ENCODE measurements at regions not wholly inside any gene's neighbourhood (a gene's known extent, or its start where the extent isn't known, plus 50 kb on each side); places are given as distances from the start of the nearest gene placed in this dataset.
"Not testable (repeated sequence)": the region's sequence is repeated elsewhere in the genome, so short reads cannot be mapped to it uniquely, and the experiment has no call there.

DNA sequence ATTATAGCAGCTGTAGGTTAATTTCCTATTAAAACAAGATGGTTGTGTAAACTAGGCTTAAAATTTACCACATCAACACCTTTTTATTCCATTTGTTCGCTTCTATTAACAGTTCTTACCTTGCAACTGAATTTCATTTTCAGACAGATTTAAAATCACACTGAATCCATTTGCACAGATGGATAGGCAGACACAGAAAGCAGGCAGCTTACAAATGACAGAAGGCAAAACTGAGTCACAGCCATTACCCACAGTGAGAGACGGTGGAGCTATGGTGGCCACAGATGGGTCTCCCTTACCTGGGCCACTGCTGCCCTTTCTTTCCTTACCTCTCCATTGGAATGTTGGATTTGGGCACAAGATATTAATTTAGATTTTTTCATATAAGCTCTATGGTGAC, 1567.8 kb upstream of the SLC10A2 start:
- TF ChIP-seq, protein P1, sequence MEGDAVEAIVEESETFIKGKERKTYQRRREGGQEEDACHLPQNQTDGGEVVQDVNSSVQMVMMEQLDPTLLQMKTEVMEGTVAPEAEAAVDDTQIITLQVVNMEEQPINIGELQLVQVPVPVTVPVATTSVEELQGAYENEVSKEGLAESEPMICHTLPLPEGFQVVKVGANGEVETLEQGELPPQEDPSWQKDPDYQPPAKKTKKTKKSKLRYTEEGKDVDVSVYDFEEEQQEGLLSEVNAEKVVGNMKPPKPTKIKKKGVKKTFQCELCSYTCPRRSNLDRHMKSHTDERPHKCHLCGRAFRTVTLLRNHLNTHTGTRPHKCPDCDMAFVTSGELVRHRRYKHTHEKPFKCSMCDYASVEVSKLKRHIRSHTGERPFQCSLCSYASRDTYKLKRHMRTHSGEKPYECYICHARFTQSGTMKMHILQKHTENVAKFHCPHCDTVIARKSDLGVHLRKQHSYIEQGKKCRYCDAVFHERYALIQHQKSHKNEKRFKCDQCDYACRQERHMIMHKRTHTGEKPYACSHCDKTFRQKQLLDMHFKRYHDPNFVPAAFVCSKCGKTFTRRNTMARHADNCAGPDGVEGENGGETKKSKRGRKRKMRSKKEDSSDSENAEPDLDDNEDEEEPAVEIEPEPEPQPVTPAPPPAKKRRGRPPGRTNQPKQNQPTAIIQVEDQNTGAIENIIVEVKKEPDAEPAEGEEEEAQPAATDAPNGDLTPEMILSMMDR (IDR thresholded peaks at IDR 0.05; ENCODE audit: control insufficient read depth, insufficient read depth, low read depth, low read length, missing control alignments): no peak
- H3K4me3 ChIP-seq (ENCODE audit: control insufficient read depth, low read depth, low read length): no peak overlapping the region
- no peak for DNase-seq (ENCODE audit: low read depth)

DNA sequence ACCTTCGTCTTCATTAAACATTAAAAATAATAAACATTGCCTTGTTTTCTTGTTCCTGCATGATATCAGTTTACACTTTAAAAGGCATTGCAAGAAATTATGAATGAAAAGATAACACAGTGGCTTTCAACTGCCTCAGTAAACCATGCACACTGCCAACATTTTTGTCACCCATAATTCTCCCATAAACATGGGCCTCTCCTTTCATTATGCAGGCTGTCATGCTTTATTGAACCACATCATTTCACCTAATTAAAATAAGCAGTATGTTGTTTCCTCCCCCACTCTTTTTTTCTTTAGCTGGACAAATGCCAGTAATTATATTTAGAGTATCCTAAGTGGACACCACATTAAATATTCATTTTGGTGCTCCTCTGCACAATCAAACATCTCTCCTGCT, 1566.5 kb upstream of the SLC10A2 start:
- TF ChIP-seq, protein P1 (IDR thresholded peaks at IDR 0.05; ENCODE audit: control insufficient read depth, insufficient read depth, low read depth, low read length, missing control alignments): no peak
- DNase-seq (ENCODE audit: low read depth): no peak
- no peak overlapping the region for H3K4me3 ChIP-seq (ENCODE audit: control insufficient read depth, low read depth, low read length)

DNA sequence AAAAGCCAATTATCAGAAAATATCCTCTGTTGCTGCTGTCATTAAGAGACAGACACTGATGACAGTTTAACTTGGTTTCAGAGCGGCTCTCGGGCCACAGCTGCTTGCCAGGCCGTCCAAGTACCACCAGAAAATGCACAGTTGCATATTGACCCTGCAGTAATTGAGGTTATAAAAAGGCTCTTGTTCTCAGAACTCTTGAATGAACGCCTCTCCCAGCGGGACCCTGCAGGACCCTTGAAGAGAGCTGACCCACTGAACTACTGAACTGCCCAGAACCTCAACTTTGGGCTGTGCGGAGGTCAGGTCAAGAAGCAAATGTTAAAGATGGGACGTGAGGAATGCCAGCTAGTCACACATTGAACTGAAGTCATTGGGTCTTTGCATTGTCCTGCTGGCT, 1559.0 kb upstream of the SLC10A2 start:
- no peak for DNase-seq (ENCODE audit: low read depth)

GRCh38 chr13:104616990-104617389, 1550.8 kb upstream of the SLC10A2 start:
- DNase-seq (ENCODE audit: low read depth): no peak
- TF ChIP-seq, protein P1 (IDR thresholded peaks at IDR 0.05; ENCODE audit: control insufficient read depth, insufficient read depth, low read depth, low read length, missing control alignments): no peak
- H3K4me3 ChIP-seq (ENCODE audit: control insufficient read depth, low read depth, low read length): no peak overlapping the region

More for the DNA sequence above, 1559.0 kb upstream of the SLC10A2 start:
- H3K4me3 ChIP-seq (ENCODE audit: control insufficient read depth, low read depth, low read length): no peak overlapping the region
- TF ChIP-seq, protein P1 (IDR thresholded peaks at IDR 0.05; ENCODE audit: control insufficient read depth, insufficient read depth, low read depth, low read length, missing control alignments): no peak

DNA sequence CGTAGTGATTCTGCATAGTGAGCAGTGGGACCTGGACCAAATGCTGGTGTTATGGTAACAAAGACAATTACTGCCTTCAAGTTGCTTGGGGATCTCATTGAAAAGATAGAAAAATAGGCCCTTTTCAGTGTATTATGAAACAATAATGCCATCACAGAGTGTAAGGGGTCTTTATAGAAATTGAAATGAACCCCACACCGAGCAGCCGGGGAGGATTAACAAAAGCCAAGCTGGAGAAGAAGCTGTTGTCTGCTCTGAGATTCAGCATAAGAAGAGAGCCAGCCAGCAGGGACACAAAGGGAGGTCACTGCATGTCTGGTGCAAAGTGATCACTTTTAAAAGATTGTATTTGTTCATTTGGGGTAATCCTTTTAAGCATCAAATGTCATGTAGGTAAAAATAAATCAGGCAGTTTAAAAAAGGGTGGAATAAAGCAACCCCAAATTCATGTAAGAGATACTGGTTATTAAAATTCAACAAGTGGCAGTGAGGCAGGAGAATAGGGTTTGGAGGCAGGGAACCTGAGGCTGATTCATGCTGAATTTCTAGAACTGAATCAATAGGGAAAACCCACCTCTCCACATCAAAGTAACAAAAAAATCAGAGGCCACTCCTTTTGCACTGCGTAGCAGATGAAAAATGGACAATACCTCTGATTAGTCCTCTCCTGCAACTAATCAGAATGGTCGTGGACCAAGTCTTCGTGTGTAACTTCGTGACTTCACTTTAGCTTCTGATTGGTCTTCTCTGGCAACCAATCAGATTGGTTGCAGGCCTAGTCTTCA, 1548.3 kb upstream of the SLC10A2 start:
- TF ChIP-seq, protein P1 (IDR thresholded peaks at IDR 0.05; ENCODE audit: control insufficient read depth, insufficient read depth, low read depth, low read length, missing control alignments): no peak
- no peak for DNase-seq (ENCODE audit: low read depth)
- H3K4me3 ChIP-seq (ENCODE audit: control insufficient read depth, low read depth, low read length): no peak overlapping the region

DNA sequence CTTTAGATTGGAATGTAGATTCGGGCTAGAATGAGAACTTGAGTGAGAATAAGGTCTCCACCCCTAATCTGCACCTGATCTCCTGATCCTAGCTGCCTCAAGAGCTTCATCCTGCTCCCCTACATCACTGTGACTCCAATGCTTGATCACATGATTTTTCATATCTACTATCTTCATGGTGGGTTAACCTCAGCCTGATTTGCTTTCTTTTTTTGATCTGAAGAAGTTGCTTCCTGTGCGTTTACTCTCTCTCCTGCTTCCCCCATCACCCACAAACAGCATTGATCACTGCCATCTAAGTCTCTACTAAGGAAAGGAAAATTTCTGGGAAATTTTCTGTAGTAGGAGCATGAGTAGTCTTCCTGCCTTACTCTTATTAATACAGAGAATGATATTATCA, 1542.1 kb upstream of the SLC10A2 start:
- no peak for DNase-seq (ENCODE audit: low read depth)
- no peak overlapping the region for H3K4me3 ChIP-seq (ENCODE audit: control insufficient read depth, low read depth, low read length)
- TF ChIP-seq, protein P1 (IDR thresholded peaks at IDR 0.05; ENCODE audit: control insufficient read depth, insufficient read depth, low read depth, low read length, missing control alignments): no peak

GRCh38 chr13:104605435-104605834, 1539.2 kb upstream of the SLC10A2 start:
- not testable (repeated sequence) for H3K4me3 ChIP-seq (ENCODE audit: control insufficient read depth, low read depth, low read length); DNase-seq (ENCODE audit: low read depth)

All from AG09309 (cell line).